GM18508 (cell line): ENCODE measurements at regions not wholly inside any gene's neighbourhood (a gene's known extent, or its start where the extent isn't known, plus 50 kb on each side); places are given as distances from the start of the nearest gene placed in this dataset.

Experiments
- ATAC-seq: cut with Tn5 transposase; IDR thresholded peaks from one replicate; pipeline ENCODE4 v1.9.1; 2021; ENCODE audit warnings: moderate number of reproducible peaks; ENCODE audit not compliant: insufficient read depth, unreplicated experiment

DNA sequence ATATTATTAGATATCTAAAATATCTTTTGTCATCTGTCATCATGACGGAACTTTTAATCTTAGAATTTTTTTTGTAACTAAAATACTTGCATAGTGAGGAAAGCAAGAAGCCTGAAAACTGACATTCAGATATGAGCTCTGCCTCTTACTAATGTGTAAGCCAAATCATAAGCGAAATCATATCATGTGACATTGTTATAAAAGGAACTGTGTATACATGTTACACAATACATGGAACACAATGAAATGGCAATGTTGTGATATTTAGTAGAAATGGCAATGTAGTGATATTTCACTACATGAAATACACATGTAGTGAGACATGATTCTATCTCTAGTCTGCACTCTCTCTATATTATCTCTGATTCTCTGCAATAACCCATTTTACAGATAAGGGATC, 1016.4 kb upstream of the PIK3C3 start:
- ATAC-seq, result no peak

DNA sequence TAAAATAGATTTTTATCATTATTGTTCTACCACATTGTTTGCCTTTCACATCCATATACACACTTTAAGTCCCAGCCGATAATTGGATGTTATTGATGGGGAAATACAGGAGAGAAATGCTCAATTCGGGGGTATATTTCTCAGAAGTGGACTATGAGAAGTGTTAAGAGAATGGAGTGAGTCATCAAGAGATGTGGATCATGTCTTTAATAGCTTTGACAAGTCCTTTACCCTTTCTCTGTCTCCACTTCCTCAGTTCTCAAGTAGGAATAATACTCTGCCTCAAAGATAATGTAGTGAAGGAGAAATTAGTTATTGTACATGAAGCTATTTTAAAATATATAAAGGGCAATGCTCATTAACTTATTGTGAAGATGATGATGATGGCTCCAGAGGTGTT, 1017.6 kb upstream of the PIK3C3 start:
- ATAC-seq, result no peak

DNA sequence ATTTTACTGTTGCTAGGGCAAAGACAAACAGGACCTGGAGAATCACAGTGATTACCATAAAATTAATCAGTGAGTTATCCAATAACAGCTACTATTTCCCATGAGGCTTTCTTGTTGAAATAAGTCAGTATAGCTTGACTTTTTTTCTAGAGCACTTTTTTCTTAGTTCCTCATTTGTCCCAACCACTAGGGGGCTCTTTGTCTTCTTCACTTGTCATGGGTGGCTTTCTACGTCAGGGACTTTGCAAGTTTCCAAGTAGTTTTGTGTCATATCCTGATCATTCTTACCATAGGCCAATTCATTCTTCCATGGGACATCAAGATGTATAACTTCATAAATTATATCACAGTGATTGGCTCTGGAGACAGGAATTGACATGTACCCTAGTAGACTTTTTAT, 1019.6 kb upstream of the PIK3C3 start:
- no peak for ATAC-seq

DNA sequence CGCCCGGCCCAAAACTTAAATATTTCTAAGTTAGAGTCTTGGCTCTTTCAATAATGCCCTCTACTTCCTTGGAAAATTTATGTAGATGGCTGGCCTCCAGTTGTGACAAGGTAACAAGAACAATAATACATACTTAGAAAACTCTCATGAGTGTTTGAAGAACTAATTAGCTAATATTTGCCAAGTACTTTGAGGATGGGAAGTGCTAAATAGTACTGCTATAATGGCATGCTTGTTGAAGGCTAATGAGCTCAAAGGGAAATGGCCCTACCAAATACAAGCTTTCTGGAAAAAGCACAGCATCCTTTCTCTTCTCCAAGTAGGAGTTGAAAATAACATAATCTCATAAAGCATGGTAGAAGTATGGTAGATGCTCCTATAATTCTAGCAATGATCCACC, 1022.2 kb upstream of the PIK3C3 start:
- ATAC-seq, result no peak

DNA sequence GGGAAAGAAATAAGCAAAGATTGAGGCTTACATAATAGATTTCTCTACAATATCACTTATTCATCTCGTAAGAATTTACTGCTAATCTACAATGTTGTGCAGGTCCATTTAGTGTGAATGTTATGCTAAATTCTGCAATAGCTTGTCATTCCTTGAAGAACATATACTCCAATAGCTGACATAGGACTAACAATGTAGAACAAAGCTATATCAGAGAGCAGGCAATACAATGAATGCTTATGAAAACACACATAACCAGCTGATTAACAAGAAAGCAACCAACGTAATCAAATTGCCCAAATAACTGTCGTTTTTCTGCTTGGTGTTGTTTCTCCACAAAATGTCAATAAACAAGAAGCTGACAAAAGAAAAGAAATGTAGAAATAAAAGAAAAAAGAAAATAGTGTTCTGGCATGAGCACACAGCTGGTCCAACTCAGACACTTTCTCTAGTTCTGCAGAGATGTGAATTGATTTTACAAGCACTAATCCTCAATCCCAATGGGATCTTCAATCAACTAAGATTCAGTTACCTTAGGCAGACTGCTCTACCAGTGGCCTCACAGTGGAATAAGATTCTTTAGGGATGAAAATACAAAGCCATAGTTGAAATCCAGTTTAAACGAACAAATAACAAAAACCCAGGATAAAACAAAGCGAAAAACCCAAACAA, 1024.7 kb upstream of the PIK3C3 start:
- ATAC-seq, result no peak

DNA sequence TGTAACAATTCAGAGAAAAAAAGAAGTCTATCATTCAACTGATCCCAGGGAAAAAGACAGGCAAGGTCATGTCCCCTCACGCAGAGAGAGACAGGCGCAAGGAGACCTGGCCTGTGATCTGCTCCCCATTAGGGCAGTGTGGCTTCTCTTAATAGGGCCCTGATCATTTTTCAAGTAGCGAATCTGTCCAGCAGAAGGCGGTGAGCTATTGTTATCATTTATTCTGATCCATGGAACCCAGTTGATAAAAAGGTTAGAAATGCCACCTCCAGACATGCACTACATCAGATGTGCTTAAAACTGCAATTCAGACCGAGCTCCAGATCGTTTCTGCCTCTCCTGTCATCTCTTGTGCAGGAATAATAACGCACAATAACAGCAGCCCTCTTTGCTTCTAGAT, 1025.6 kb upstream of the PIK3C3 start:
- no peak for ATAC-seq

DNA sequence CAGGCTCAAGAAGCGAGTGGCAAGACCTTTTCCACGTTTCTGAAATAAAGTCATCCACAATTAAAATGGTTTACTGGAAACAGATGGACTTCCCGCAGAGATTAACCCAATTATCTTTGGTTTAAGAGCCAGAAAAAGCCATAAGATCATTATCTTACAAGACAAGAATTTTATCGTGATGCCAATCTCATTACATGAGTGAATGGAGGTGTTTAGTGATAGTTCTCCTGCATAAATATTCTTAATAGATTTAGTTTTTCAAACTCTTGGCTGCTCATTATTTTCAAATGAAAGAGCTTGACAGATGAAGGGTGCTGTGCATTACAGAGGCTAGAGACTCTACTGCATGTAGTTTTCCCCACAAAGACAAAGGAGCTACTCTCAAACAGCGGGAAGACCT, 1028.4 kb upstream of the PIK3C3 start:
- no peak for ATAC-seq

DNA sequence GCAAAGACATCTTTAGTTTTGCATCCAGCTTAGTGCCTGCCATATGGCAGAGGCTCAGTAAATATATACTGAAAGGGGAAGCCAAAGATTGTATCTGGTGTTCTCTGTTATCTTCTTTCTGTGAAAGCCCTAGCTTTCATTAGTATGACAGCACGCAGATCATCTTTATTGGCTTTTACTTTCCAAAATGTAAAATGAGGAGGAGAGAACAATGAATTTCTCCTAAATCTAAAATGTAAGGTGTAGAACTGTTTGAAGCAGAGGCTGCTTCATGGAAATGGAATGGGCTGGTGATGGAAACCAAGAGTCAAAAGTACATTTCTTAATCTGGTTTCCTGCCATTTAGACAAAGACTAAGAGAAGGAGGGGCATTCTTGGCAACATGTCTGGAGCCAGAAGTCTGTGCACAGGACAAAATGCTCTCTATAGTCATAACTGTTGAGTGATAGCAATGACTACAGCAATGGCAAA, 1029.9 kb upstream of the PIK3C3 start:
- no peak for ATAC-seq

DNA sequence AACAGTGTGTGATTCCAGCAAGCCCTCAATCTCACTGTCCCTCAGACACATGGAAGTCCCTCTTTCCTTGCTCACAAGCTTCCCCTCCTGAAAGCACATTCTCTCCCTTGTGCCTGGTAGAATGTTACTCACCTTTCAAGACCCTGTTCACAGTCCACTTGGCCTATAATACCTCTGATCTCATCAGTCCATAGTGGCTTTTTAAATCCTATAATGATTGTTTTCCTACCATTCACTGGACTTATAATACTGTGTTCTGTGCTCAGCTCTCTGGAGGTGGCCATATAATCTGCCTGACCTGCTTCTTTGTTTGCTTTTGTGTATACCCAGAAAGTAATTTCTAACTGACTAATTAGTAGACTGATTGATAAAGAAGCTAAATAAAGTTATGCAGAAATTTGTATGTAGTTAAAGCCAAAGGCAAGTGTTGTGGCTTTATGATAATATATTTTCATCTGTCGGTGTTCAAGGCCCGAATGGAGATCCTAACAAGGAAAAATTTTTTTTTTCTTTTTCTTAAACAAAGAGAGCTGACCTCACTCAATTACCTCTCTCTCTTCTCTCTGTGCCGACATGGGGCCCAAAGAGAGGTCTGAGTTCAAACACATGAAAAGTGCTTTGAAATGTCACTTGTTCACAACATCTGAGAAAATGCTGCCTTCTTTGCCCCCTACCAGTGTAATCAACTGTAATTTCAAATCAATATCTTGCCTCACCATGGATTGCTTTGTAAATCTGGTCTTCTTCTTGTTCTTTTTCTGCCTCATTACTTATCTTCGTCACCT, 1033.0 kb upstream of the PIK3C3 start:
- ATAC-seq, result no peak

DNA sequence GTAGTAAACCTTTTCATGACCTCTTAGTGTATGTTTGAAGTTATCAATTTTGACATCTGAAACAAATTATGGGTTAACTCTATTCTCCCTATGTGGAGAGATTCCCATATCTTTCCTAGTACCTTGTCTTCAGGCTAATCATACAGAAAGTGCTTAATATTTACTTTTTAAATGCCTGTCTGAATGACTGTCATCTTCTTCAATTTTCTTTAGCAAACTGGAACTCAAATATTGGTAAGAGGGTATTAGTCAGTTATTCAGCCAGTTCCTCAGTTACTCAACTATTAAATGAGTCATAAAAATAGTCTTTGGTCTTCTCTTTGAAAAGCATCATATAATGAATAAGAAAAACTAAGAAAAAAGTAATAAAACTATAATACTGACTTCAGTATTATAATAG, 1038.0 kb upstream of the PIK3C3 start:
- ATAC-seq, result no peak

DNA sequence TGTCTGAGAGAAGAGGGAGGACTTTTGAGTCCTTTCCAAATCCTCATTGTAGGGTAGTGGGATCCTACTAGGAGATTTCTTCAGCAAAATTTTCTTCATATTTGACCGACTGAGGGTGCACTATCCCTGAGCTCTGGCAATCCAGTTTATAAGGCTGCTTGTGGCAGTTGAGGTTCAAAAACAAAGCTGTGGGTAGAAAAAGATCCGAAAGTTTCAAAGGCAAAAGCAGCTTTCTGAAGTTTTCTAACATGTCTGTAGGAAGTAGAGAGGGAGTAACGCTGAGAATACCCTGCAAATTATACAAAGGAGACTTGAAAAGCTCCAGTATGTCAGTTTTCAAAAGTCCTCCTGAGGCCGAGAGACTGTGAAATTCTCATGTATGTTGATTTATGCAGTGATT, 1039.3 kb upstream of the PIK3C3 start:
- no peak for ATAC-seq

DNA sequence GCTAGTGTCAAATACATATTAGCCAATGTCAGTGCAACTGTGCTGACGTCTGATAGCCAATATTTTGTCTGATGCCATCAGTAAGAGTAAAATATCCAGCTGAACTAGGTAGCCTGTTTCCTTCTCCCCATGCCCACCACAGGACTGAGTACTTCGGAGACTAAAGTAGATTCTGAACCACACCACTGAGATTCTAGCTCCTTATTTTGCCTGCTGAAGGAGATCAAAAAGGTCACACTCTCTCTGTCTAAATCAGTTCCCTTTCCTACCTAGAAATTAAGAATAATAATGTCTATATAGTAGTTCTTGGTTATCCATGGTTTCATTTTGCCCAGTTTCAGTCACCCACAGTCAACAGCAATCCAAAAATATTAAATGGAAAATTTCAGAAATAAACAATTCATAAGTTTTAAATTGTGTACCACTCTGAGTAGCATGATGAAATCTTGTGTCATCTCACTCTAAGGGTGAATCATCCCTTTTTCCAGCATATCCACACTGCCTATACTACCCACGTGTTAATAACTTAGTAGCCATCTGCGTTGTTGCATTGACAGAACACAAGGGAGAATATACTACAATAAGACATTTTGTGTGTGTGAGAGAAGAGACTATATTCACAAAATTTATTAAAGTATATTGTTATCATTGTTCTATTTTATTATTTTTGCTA, 1043.3 kb upstream of the PIK3C3 start:
- no peak for ATAC-seq

DNA sequence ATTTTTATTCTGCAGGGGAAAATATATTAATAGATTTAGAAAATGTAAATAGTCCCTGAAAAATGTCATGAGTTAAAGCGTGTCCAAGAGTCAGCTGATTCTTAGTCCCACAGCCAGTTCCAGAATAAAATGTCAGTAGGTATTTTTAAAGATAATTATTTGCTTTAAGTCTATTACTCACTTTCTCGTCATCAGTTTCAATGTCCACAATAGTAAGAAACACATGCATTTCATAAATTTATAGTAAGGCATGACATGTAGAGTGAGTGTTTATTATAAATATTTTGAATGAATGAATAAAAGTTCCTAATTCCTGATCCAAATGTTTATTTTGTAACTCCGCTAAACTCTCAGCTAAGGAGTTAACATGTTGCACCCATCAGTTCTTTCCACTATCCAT, 1044.0 kb upstream of the PIK3C3 start:
- ATAC-seq, result no peak

DNA sequence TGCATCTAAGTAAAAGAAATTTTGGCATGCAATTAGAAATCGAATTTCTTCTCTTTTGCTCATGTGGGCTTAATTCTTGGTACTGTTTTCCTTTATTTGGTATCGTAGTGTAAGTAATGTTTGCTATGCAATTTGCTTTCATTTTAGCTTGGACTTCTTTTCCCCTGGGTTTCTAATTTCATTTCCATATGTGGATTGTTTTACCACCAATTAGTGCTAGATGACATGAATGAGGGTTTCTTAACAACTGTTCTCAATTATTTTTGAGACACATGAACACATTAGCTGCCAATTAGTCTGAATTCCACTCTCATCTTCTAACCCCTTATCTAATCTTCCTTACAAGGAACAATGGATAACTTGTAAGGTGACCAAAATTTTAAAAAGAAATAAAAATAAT, 1047.2 kb upstream of the PIK3C3 start:
- ATAC-seq, result no peak

DNA sequence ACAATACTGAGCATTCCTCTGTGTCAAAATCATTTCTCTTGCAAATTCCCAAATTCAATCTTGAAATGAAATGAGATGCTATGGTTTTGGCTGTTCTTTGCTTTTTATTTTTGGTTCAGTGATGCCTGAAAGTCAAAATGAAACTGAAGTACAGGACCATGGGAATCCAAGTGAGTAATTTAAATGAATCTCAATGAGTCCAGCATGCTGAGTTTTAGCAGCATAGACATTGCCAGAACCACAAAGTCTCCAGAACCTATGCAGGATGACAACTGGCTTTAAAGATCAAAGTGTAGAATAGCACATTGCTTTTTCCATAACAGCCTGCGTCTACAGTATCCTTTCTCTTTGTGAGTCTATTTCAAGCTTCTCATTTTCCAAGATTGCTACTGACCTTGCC, 1050.7 kb upstream of the PIK3C3 start:
- no peak for ATAC-seq

DNA sequence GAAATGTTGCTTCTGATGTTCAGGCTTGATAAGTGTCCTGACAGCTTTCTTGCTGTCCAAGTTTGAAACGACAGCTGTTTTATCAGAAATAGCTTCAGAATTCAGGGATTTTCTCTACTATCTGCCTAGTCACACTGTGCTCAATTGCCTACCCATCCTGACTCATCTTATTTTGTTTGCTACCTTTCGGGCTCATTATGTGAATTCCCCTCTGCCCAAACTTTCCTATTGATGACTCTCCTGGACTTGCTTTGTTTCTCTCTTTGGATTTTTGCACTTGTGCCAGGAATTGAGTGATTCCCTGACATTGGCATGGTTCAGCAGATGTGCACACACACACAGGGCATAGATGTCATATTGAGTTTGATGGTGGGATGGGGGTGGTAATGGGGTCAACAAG, 1052.6 kb upstream of the PIK3C3 start:
- no peak for ATAC-seq

DNA sequence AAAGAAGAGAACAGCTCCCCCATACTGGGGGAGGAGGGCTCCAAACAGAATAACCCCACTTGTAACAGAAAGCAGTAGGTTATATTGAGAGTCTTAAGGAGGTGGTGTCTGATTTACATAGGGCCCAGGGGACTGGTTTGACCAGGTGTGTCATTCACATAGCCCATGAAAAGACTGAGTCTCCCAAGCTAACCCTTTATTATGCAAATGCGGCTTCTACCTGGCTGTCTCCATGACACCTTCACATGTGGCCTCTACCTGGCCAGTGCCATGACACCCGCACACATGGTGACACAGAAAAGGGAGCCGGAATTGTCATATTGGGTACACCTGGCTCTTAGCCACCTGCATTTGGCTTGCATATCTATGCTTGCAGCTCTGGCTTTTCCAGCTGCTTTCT, 1057.2 kb upstream of the PIK3C3 start:
- ATAC-seq, result no peak

DNA sequence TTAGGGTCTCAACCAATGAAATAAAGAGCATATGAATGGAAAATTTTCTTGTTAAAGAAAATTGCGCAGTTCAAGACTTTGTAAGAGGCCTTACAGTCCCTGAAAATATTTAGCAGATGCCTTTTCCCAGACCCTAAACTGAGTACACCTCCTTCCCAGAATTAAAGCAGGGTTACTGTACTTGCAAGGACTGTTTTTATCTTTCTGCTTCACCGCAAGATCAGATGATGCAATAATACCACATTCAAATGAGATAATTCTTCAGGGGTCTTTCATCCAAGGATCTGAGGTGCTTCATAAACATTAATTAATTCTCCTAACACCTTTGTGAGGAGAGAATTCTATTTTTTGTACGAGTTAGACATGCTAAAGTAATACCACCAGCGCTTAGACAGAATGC, 1071.8 kb upstream of the PIK3C3 start:
- no peak for ATAC-seq

DNA sequence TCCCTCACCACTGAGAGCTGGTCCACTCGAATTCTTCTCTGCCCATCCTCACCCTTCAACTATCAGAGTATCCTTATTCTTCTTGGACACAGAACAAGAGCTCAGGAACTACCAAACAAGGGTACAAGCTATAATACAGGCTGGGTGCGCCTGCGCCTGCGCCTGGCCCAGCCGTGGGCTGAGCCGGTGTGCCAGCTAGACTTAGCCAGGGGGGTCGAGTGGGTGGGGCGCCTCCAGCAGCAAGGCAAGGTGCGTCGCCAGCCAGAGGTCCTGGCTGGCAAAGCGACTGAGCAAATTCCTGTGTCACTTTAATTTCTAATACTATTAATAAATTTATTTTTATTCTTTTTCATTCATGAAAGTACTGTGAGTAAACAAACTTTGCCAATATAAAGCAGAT, 1072.6 kb upstream of the PIK3C3 start:
- no peak for ATAC-seq

DNA sequence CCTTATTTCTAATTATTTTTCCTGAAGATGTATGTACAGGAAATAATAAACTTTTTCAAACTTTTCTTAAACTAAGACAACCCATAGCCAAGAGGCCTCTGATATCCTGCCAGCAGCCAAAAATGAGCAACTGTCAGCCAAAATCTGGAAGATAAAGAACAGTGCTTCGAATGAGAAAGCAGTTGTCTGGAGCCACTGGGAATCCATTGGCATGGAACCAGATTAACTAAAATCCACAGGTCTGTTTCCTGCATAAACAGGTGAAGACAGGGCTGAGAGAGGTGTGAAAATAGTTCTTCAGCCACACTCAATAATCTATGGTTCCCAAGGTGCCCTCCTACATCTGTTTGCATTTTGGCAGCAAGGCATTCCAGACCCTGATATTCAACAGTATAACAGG, 1076.7 kb upstream of the PIK3C3 start:
- no peak for ATAC-seq

DNA sequence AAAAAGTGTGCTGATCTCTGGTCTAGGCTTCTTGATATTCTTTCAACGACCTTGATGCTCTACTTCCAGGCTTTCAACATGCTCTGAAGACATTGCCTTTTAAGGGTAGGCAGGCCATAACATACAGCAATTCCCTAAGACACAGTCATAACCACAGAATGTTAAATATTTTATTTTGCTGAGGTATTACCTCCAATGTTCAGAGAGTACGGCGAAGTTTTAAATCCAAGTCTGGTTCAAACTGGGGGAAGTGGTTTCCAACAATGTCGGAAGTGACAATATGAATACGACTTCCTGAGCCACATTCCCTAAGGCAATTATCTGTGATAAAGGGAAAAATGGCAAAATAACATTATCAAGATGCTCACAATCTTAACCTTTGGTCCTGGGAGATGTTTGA, 1077.9 kb upstream of the PIK3C3 start:
- no peak for ATAC-seq
